HEK293 (cell line): ENCODE measurements at regions not wholly inside any gene's neighbourhood (a gene's known extent, or its start where the extent isn't known, plus 50 kb on each side); places are given as distances from the start of the nearest gene placed in this dataset.

ENCODE experiments used
- CTCF ChIA-PET: fragments of 350-600 bp; formaldehyde crosslinking; extraction: SDS; loops from one replicate; lab custom pipeline; 2021; ENCODE audit warnings: antibody characterized with exemption; lab: Yijun Ruan, JAX
- POLR2A ChIA-PET: fragments of 300-600 bp; formaldehyde crosslinking; extraction: SDS; loops from one replicate; lab custom pipeline; 2020; ENCODE audit warnings: antibody characterized with exemption, inconsistent platforms; lab: Yijun Ruan, JAX
- H3K27ac ChIP-seq: fragments of 200-500 bp; sonication (Bioruptor generic); 2 replicates; pipeline ENCODE4 v1.5.1; 2014; ENCODE audit warnings: low read depth, low read length, control low read depth, inconsistent platforms; ENCODE audit errors: extremely low read depth
- H3K36me3 ChIP-seq, 2 experiments: fragments of 200-500 bp in 1 of 2; sonication (Bioruptor generic) in 1 of 2; 1 replicate in 1 of 2; 2 replicates in 1 of 2; pipeline ENCODE4 v1.5.1; 2014 to 2017; ENCODE audit warnings: inconsistent platforms in 2 of 2, low read length in 2 of 2; ENCODE audit not compliant: control insufficient read depth in 2 of 2, insufficient read depth in 1 of 2
- H3K4me1 ChIP-seq: fragments of 200-500 bp; sonication (Bioruptor generic); 2 replicates; pipeline ENCODE4 v1.5.1; 2014; ENCODE audit warnings: mild to moderate bottlenecking, low read length, inconsistent platforms; ENCODE audit not compliant: control insufficient read depth, insufficient read depth
- H3K4me3 ChIP-seq: 2 replicates; pipeline ENCODE4 v1.5.1; 2011; ENCODE audit warnings: low read depth, mild to moderate bottlenecking, control low read depth, low read length, moderate library complexity
- H3K9me3 ChIP-seq: fragments of 200-500 bp; sonication (Bioruptor generic); 2 replicates; pipeline ENCODE4 v1.5.1; 2014; ENCODE audit warnings: low read depth, low read length, inconsistent platforms; ENCODE audit not compliant: control insufficient read depth, insufficient read depth
- GLIS2 ChIP-seq: fragments of 450-650 bp; formaldehyde crosslinking; IDR thresholded peaks from 2 replicates; pipeline ENCODE4 v1.5.1; 2016; ENCODE audit warnings: missing biosample characterization, missing genetic modification characterization
- HOXA7 ChIP-seq: sonication (generic); formaldehyde crosslinking; IDR thresholded peaks from 2 replicates; pipeline ENCODE4 v1.8.1; 2022; ENCODE audit warnings: missing genetic modification reagents, borderline replicate concordance
- MZF1 ChIP-seq: fragments of 450-650 bp; formaldehyde crosslinking; IDR thresholded peaks from 2 replicates; pipeline ENCODE4 v1.5.1; 2017; ENCODE audit warnings: missing biosample characterization, missing genetic modification characterization, borderline replicate concordance
- ZNF211 ChIP-seq: fragments of 450-650 bp; formaldehyde crosslinking; IDR thresholded peaks from 2 replicates; pipeline ENCODE4 v1.5.1; 2016; ENCODE audit warnings: low read depth, missing biosample characterization, missing genetic modification characterization
- ZNF239 ChIP-seq: fragments of 450-650 bp; formaldehyde crosslinking; IDR thresholded peaks from 2 replicates; pipeline ENCODE4 v1.5.1; 2016; ENCODE audit warnings: missing biosample characterization, missing genetic modification characterization
- ZNF266 ChIP-seq: fragments of 450-650 bp; formaldehyde crosslinking; IDR thresholded peaks from 2 replicates; pipeline ENCODE4 v1.5.1; 2016; ENCODE audit warnings: missing biosample characterization, missing genetic modification characterization, low read depth
- ZNF274 ChIP-seq, 2 experiments: fragments of 200-500 bp in 1 of 2; fragments of 450-650 bp in 1 of 2; sonication (Bioruptor generic) in 1 of 2; formaldehyde crosslinking in 1 of 2; IDR thresholded peaks; 2 replicates each; pipeline versions ENCODE4 v1.5.1 to v1.6.1; 2014 to 2016; ENCODE audit warnings: borderline replicate concordance in 1 of 2, inconsistent platforms in 1 of 2, low read length in 1 of 2, missing biosample characterization in 1 of 2, missing genetic modification characterization in 1 of 2
- ZNF37A ChIP-seq: fragments of 450-650 bp; IDR thresholded peaks from 2 replicates; pipeline ENCODE4 v1.5.1; 2018; ENCODE audit warnings: missing biosample characterization, missing genetic modification characterization
- ZNF426 ChIP-seq: fragments of 450-650 bp; formaldehyde crosslinking; IDR thresholded peaks from 2 replicates; pipeline ENCODE4 v1.5.1; 2017; ENCODE audit warnings: missing biosample characterization, missing genetic modification characterization, mild to moderate bottlenecking, inconsistent platforms, moderate library complexity
- ZNF600 ChIP-seq: fragments of 450-650 bp; formaldehyde crosslinking; IDR thresholded peaks from 2 replicates; pipeline ENCODE4 v1.5.1; 2016; ENCODE audit warnings: missing biosample characterization, missing genetic modification characterization
- ZNF707 ChIP-seq: fragments of 450-650 bp; formaldehyde crosslinking; IDR thresholded peaks from 2 replicates; pipeline ENCODE4 v1.5.1; 2016; ENCODE audit warnings: missing biosample characterization, missing genetic modification characterization
- ZNF791 ChIP-seq: fragments of 450-650 bp; formaldehyde crosslinking; IDR thresholded peaks from 2 replicates; pipeline ENCODE4 v1.5.1; 2016; ENCODE audit warnings: missing biosample characterization, missing genetic modification characterization
- ZNF843 ChIP-seq: fragments of 450-650 bp; formaldehyde crosslinking; IDR thresholded peaks from 2 replicates; pipeline ENCODE4 v1.5.1; 2016; ENCODE audit warnings: missing biosample characterization, missing genetic modification characterization
- ZSCAN23 ChIP-seq: fragments of 450-650 bp; formaldehyde crosslinking; IDR thresholded peaks from 2 replicates; pipeline ENCODE4 v1.5.1; 2016; ENCODE audit warnings: missing biosample characterization, missing genetic modification characterization
- TF ChIP-seq, protein P1 (sequence below): fragments of 450-650 bp; formaldehyde crosslinking; IDR thresholded peaks from 2 replicates; pipeline ENCODE4 v1.5.1; 2016; ENCODE audit warnings: missing biosample characterization, missing genetic modification characterization
- TF ChIP-seq, protein P2 (sequence below): fragments of 450-650 bp; formaldehyde crosslinking; IDR thresholded peaks from 2 replicates; pipeline ENCODE4 v1.5.1; 2017; ENCODE audit warnings: missing biosample characterization, missing genetic modification characterization
- TF ChIP-seq, protein P3 (sequence below): fragments of 450-650 bp; formaldehyde crosslinking; IDR thresholded peaks from 2 replicates; pipeline ENCODE4 v1.5.1; 2016; ENCODE audit warnings: missing biosample characterization, missing genetic modification characterization, low read depth
- TF ChIP-seq, protein P4 (sequence below): fragments of 450-650 bp; formaldehyde crosslinking; IDR thresholded peaks from 2 replicates; pipeline ENCODE4 v1.5.1; 2016; ENCODE audit warnings: missing biosample characterization, missing genetic modification characterization
- TF ChIP-seq, protein P5 (sequence below): fragments of 450-650 bp; formaldehyde crosslinking; IDR thresholded peaks from 2 replicates; pipeline ENCODE4 v1.5.1; 2017; ENCODE audit warnings: missing biosample characterization, missing genetic modification characterization

DNA sequence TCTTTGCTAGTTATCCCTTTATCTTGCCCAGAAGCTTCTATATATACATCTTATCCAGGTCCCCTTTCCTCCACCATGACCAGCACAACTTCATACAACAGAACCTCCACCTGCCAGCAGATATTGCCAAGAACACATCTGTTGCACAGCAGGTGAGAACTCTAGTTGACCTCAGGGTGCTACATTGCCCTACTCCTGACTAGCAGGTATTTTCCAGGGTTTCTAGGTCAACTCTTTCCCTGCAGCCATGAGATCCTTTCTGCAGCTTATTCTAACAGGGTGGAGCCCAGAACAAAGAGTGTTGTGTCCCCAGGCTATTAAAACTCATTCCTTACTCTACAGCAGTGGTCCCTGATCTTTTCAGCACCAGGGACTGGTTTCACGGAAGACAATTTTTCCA is 319.5 kb downstream of the PRDM2 start:
- CTCF ChIA-PET: interaction anchor here (1.1 kb wide), 1 partner anchor 9 kb away, joined by 3 read pairs; no protein-coding TSS in a partner anchor
- Histone ChIP-seq H3K36me3 (no peaks in the 10 kb centered on the region), H3K9me3 (no peaks in the 10 kb centered on the region)
- TF ChIP-seq ZSCAN23 (tag by site-specific recombination): no peak
- TF ChIP-seq MZF1 (tag by site-specific recombination): no peak
- no peak for TF ChIP-seq ZNF791
- TF ChIP-seq ZNF37A (tag by site-specific recombination): no peak
- TF ChIP-seq HOXA7 (CRISPR knock-in tag): no peak
- TF ChIP-seq GLIS2 (tag by site-specific recombination): no peak
- TF ChIP-seq, protein P1, sequence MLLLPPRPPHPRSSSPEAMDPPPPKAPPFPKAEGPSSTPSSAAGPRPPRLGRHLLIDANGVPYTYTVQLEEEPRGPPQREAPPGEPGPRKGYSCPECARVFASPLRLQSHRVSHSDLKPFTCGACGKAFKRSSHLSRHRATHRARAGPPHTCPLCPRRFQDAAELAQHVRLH (tag by site-specific recombination): no peak
- no peak for TF ChIP-seq ZNF426 (tag by site-specific recombination)
- no peak for TF ChIP-seq ZNF274 (IDR thresholded peaks at IDR 0.05; ENCODE audit: low read length)
- no peak for TF ChIP-seq ZNF274 (tag by site-specific recombination; IDR thresholded peaks at IDR 0.05; ENCODE audit: borderline replicate concordance)
- no peak for TF ChIP-seq ZNF211 (tag by site-specific recombination)
- TF ChIP-seq, protein P2, sequence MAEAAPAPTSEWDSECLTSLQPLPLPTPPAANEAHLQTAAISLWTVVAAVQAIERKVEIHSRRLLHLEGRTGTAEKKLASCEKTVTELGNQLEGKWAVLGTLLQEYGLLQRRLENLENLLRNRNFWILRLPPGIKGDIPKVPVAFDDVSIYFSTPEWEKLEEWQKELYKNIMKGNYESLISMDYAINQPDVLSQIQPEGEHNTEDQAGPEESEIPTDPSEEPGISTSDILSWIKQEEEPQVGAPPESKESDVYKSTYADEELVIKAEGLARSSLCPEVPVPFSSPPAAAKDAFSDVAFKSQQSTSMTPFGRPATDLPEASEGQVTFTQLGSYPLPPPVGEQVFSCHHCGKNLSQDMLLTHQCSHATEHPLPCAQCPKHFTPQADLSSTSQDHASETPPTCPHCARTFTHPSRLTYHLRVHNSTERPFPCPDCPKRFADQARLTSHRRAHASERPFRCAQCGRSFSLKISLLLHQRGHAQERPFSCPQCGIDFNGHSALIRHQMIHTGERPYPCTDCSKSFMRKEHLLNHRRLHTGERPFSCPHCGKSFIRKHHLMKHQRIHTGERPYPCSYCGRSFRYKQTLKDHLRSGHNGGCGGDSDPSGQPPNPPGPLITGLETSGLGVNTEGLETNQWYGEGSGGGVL (tag by site-specific recombination): no peak
- TF ChIP-seq ZNF239 (tag by site-specific recombination): no peak
- TF ChIP-seq, protein P3, sequence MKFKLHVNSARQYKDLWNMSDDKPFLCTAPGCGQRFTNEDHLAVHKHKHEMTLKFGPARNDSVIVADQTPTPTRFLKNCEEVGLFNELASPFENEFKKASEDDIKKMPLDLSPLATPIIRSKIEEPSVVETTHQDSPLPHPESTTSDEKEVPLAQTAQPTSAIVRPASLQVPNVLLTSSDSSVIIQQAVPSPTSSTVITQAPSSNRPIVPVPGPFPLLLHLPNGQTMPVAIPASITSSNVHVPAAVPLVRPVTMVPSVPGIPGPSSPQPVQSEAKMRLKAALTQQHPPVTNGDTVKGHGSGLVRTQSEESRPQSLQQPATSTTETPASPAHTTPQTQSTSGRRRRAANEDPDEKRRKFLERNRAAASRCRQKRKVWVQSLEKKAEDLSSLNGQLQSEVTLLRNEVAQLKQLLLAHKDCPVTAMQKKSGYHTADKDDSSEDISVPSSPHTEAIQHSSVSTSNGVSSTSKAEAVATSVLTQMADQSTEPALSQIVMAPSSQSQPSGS (tag by site-specific recombination): no peak
- TF ChIP-seq ZNF843: no peak
- TF ChIP-seq ZNF707 (tag by site-specific recombination): no peak
- TF ChIP-seq, protein P4, sequence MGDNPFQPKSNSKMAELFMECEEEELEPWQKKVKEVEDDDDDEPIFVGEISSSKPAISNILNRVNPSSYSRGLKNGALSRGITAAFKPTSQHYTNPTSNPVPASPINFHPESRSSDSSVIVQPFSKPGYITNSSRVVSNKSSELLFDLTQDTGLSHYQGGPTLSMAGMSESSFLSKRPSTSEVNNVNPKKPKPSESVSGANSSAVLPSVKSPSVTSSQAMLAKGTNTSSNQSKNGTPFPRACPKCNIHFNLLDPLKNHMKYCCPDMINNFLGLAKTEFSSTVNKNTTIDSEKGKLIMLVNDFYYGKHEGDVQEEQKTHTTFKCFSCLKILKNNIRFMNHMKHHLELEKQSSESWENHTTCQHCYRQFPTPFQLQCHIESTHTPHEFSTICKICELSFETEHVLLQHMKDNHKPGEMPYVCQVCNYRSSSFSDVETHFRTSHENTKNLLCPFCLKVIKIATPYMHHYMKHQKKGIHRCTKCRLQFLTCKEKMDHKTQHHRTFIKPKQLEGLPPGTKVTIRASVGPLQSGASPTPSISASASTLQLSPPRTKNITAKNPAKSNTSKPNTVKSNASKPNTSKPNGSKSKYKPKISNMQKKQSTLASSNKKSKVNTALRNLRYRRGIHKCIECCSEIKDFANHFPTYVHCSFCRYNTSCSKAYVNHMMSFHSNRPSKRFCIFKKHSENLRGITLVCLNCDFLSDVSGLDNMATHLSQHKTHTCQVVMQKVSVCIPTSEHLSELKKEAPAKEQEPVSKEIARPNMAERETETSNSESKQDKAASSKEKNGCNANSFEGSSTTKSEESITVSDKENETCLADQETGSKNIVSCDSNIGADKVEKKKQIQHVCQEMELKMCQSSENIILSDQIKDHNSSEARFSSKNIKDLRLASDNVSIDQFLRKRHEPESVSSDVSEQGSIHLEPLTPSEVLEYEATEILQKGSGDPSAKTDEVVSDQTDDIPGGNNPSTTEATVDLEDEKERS: no peak
- TF ChIP-seq, protein P5, sequence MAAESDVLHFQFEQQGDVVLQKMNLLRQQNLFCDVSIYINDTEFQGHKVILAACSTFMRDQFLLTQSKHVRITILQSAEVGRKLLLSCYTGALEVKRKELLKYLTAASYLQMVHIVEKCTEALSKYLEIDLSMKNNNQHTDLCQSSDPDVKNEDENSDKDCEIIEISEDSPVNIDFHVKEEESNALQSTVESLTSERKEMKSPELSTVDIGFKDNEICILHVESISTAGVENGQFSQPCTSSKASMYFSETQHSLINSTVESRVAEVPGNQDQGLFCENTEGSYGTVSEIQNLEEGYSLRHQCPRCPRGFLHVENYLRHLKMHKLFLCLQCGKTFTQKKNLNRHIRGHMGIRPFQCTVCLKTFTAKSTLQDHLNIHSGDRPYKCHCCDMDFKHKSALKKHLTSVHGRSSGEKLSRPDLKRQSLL (tag by site-specific recombination): no peak
- TF ChIP-seq ZNF266 (tag by site-specific recombination): no peak
- TF ChIP-seq ZNF600 (tag by site-specific recombination): no peak
- TF ChIP-seq, all 188 proteins: peak for 0
- no peak overlapping the region for H3K27ac ChIP-seq
- POLR2A ChIA-PET: no interaction called here
- no peaks in the 10 kb centered on the region for H3K4me1 ChIP-seq
- H3K4me3 ChIP-seq: no peak overlapping the region
